ENCODE measurements at regions not wholly inside any gene's neighbourhood (a gene's known extent, or its start where the extent isn't known, plus 50 kb on each side); places are given as distances from the start of the nearest gene placed in this dataset.

- TF ChIP-seq CTCF (IDR thresholded peaks at IDR 0.05): no peak
- no peak for TF ChIP-seq POLR2A (IDR thresholded peaks at IDR 0.05)
Observed at GRCh38 chr16:9645911-9646310, 536.3 kb downstream of the GRIN2A start.

All from thyroid gland (tissue), 4 donors.